ENCODE measurements at regions not wholly inside any gene's neighbourhood (a gene's known extent, or its start where the extent isn't known, plus 50 kb on each side); places are given as distances from the start of the nearest gene placed in this dataset.

GRCh38 chr2:122471753-122472152, 716.3 kb downstream of the TSN start:
- ChIA-PET POLR2A (no interaction called here), CTCF (no interaction called here)
- no peaks in the 10 kb centered on the region for H3K4me1 ChIP-seq
- BruUV-seq (replicated peaks) = no TSS peak
- no peak for TF ChIP-seq CTCF (IDR thresholded peaks at IDR 0.05; ENCODE audit: insufficient read depth in 1 of 2, low read depth in 1 of 2, low read length in 1 of 2, severe bottlenecking in 1 of 2, unreplicated experiment in 1 of 2)
- H3K4me3 ChIP-seq (ENCODE audit: low read depth, low read length) = no peak overlapping the region
- Mint-ChIP-seq H3K4me3 (ENCODE audit: unreplicated experiment) (no peak overlapping the region), H3K9me3 (ENCODE audit: unreplicated experiment) (no peaks in the 10 kb centered on the region), H3K4me1 (ENCODE audit: low read depth, unreplicated experiment) (peaks cover 6% of the 10 kb centered on the region), H3K27ac (ENCODE audit: unreplicated experiment) (no peak overlapping the region), H3K36me3 (ENCODE audit: insufficient read depth, unreplicated experiment) (no peaks in the 10 kb centered on the region), H3K27me3 (ENCODE audit: insufficient read depth, unreplicated experiment) (peaks cover 3% of the 10 kb centered on the region)
- H3K9me3 ChIP-seq = no peaks in the 10 kb centered on the region; the same call in 1 of the 2 replicates
- intact Hi-C loops (cut with micrococcal nuclease; ENCODE audit: unreplicated experiment) = no loop called here
- no peaks in the 10 kb centered on the region for H3K36me3 ChIP-seq (ENCODE audit: control insufficient read depth, insufficient read depth, low read length)
- no peaks in the 10 kb centered on the region for H3K27me3 ChIP-seq (replicated peaks; ENCODE audit: control insufficient read depth, insufficient read depth, low read length)
- no peak for DNase-seq

- Mint-ChIP-seq H3K27me3 (ENCODE audit: insufficient read depth, unreplicated experiment) (peaks cover 4% of the 10 kb centered on the region), H3K9me3 (ENCODE audit: unreplicated experiment) (no peaks in the 10 kb centered on the region), H3K4me3 (ENCODE audit: unreplicated experiment) (no peak overlapping the region), H3K36me3 (ENCODE audit: insufficient read depth, unreplicated experiment) (no peaks in the 10 kb centered on the region), H3K4me1 (ENCODE audit: low read depth, unreplicated experiment) (no peaks in the 10 kb centered on the region), H3K27ac (ENCODE audit: unreplicated experiment) (no peak overlapping the region)
- ChIA-PET POLR2A (no interaction called here), CTCF (no interaction called here)
- BruUV-seq (replicated peaks) = no TSS peak
- no peak overlapping the region for H3K4me3 ChIP-seq (ENCODE audit: low read depth, low read length)
- no peaks in the 10 kb centered on the region for H3K36me3 ChIP-seq (ENCODE audit: control insufficient read depth, insufficient read depth, low read length)
- TF ChIP-seq CTCF (IDR thresholded peaks at IDR 0.05; ENCODE audit: insufficient read depth in 1 of 2, low read depth in 1 of 2, low read length in 1 of 2, severe bottlenecking in 1 of 2, unreplicated experiment in 1 of 2) = no peak
- no peaks in the 10 kb centered on the region for H3K27me3 ChIP-seq (replicated peaks; ENCODE audit: control insufficient read depth, insufficient read depth, low read length)
- no peaks in the 10 kb centered on the region for H3K9me3 ChIP-seq
- no peaks in the 10 kb centered on the region for H3K4me1 ChIP-seq
- no peak for DNase-seq
- intact Hi-C loops (cut with micrococcal nuclease; ENCODE audit: unreplicated experiment) = no loop called here
These were observed 722.7 kb downstream of the TSN start for GRCh38 chr2:122478117-122478516.

- DNase-seq = no peak
- Histone ChIP-seq H3K9me3 (no peaks in the 10 kb centered on the region), H3K4me1 (no peaks in the 10 kb centered on the region), H3K36me3 (ENCODE audit: control insufficient read depth, insufficient read depth, low read length) (no peaks in the 10 kb centered on the region), H3K4me3 (ENCODE audit: low read depth, low read length) (no peak overlapping the region), H3K27me3 (replicated peaks; ENCODE audit: control insufficient read depth, insufficient read depth, low read length) (no peaks in the 10 kb centered on the region)
- POLR2A ChIA-PET = no interaction called here
- Mint-ChIP-seq H3K4me3 (ENCODE audit: unreplicated experiment) (no peak overlapping the region), H3K4me1 (ENCODE audit: low read depth, unreplicated experiment) (no peaks in the 10 kb centered on the region), H3K36me3 (ENCODE audit: insufficient read depth, unreplicated experiment) (no peaks in the 10 kb centered on the region), H3K9me3 (ENCODE audit: unreplicated experiment) (no peaks in the 10 kb centered on the region), H3K27me3 (ENCODE audit: insufficient read depth, unreplicated experiment) (peaks cover 4% of the 10 kb centered on the region), H3K27ac (ENCODE audit: unreplicated experiment) (no peak overlapping the region)
- CTCF ChIA-PET = no interaction called here
- intact Hi-C loops (cut with micrococcal nuclease; ENCODE audit: unreplicated experiment) = no loop called here
- BruUV-seq (replicated peaks) = no TSS peak
- no peak for TF ChIP-seq CTCF (IDR thresholded peaks at IDR 0.05; ENCODE audit: insufficient read depth in 1 of 2, low read depth in 1 of 2, low read length in 1 of 2, severe bottlenecking in 1 of 2, unreplicated experiment in 1 of 2)
These were observed 723.3 kb downstream of the TSN start for GRCh38 chr2:122478771-122479170.
